SK-N-MC (cell line): ENCODE measurements at regions not wholly inside any gene's neighbourhood (a gene's known extent, or its start where the extent isn't known, plus 50 kb on each side); places are given as distances from the start of the nearest gene placed in this dataset.

Experiments used
- EZH2 ChIP-seq: fragments of 200-600 bp; sonication (generic); IDR thresholded peaks from one replicate; pipeline ENCODE4 v1.6.1; 2017; ENCODE audit warnings: antibody characterized with exemption
- POLR2AphosphoS5 ChIP-seq: IDR thresholded peaks from 2 replicates; pipeline ENCODE4 v1.6.1; 2012; ENCODE audit warnings: mild to moderate bottlenecking, low read depth, low read length, borderline replicate concordance

- TF ChIP-seq POLR2AphosphoS5 (no peak), EZH2 (no peak)
Observed at GRCh38 chr2:180661686-180662030, 318.7 kb upstream of the UBE2E3 start.
